ENCODE measurements at regions not wholly inside any gene's neighbourhood (a gene's known extent, or its start where the extent isn't known, plus 50 kb on each side); places are given as distances from the start of the nearest gene placed in this dataset.

GRCh38 chr4:187478292-187479140 lies 517.1 kb upstream of the ZFP42 start:
- Histone ChIP-seq H3K27ac (ENCODE audit: low read depth in 2 of 2, low read length in 2 of 2) (no peak overlapping the region), H3K36me3 (ENCODE audit: control insufficient read depth in 2 of 3, insufficient read depth in 3 of 3, low read length in 3 of 3) (no peaks in the 10 kb centered on the region), H3K4me3 (ENCODE audit: low read length in 3 of 3) (no peak overlapping the region), H3K9ac (ENCODE audit: low read length in 3 of 3) (no peak overlapping the region), H3K4me1 (ENCODE audit: control insufficient read depth in 2 of 3, insufficient read depth in 2 of 3, low read depth in 1 of 3, low read length in 3 of 3) (no peaks in the 10 kb centered on the region), H3K9me3 (ENCODE audit: control insufficient read depth in 2 of 3, insufficient read depth in 1 of 3, low read length in 3 of 3) (no peaks in the 10 kb centered on the region), H3K27me3 (ENCODE audit: control insufficient read depth, insufficient read depth, low read length) (no peaks in the 10 kb centered on the region)
- no peak for DNase-seq
- FAIRE-seq = no peak
- intact Hi-C loops (cut with DNase I) = no loop called here
- TF ChIP-seq, protein P1, sequence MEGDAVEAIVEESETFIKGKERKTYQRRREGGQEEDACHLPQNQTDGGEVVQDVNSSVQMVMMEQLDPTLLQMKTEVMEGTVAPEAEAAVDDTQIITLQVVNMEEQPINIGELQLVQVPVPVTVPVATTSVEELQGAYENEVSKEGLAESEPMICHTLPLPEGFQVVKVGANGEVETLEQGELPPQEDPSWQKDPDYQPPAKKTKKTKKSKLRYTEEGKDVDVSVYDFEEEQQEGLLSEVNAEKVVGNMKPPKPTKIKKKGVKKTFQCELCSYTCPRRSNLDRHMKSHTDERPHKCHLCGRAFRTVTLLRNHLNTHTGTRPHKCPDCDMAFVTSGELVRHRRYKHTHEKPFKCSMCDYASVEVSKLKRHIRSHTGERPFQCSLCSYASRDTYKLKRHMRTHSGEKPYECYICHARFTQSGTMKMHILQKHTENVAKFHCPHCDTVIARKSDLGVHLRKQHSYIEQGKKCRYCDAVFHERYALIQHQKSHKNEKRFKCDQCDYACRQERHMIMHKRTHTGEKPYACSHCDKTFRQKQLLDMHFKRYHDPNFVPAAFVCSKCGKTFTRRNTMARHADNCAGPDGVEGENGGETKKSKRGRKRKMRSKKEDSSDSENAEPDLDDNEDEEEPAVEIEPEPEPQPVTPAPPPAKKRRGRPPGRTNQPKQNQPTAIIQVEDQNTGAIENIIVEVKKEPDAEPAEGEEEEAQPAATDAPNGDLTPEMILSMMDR (IDR thresholded peaks at IDR 0.05; ENCODE audit: borderline replicate concordance, extremely low read depth, insufficient read depth) = no peak

DNA sequence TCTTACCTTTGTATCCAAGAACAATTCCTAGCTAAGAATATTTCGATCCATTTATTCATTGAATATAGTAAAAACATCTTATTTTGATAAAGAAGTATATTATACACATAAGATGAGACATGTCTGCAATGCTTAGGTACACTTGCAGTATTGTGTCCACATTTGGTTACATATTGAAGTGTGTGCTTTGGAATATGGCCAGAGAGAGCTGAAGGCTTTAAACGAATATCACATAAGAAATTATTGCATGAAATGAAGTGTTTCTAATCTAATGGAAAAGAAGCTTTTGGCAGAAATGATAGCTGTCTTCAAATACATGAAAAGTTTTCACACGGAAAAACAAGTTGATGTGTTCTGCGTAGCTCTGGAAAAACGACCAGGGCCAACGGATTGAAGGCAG lies 516.1 kb upstream of the ZFP42 start:
- Histone ChIP-seq H3K4me1 (ENCODE audit: control insufficient read depth in 2 of 3, insufficient read depth in 2 of 3, low read depth in 1 of 3, low read length in 3 of 3) (no peaks in the 10 kb centered on the region), H3K4me3 (ENCODE audit: low read length in 3 of 3) (no peak overlapping the region), H3K27ac (ENCODE audit: low read depth in 2 of 2, low read length in 2 of 2) (no peak overlapping the region), H3K27me3 (ENCODE audit: control insufficient read depth, insufficient read depth, low read length) (no peaks in the 10 kb centered on the region), H3K36me3 (ENCODE audit: control insufficient read depth in 2 of 3, insufficient read depth in 3 of 3, low read length in 3 of 3) (no peaks in the 10 kb centered on the region), H3K9me3 (ENCODE audit: control insufficient read depth in 2 of 3, insufficient read depth in 1 of 3, low read length in 3 of 3) (no peaks in the 10 kb centered on the region), H3K9ac (ENCODE audit: low read length in 3 of 3) (no peak overlapping the region)
- no peak for DNase-seq
- intact Hi-C loops (cut with DNase I) = no loop called here
- no peak for FAIRE-seq
- TF ChIP-seq, protein P1 (IDR thresholded peaks at IDR 0.05; ENCODE audit: borderline replicate concordance, extremely low read depth, insufficient read depth) = no peak

- H3K4me3 ChIP-seq (ENCODE audit: low read length in 3 of 3) = no peak overlapping the region
- intact Hi-C loops (cut with DNase I) = no loop called here
These were observed 515.1 kb upstream of the ZFP42 start for GRCh38 chr4:187480146-187481145.

More at GRCh38 chr4:187480146-187481145, 515.1 kb upstream of the ZFP42 start:
- no peaks in the 10 kb centered on the region for H3K27me3 ChIP-seq (ENCODE audit: control insufficient read depth, insufficient read depth, low read length)
- no peaks in the 10 kb centered on the region for H3K36me3 ChIP-seq (ENCODE audit: control insufficient read depth in 2 of 3, insufficient read depth in 3 of 3, low read length in 3 of 3)
- TF ChIP-seq, protein P1 (IDR thresholded peaks at IDR 0.05; ENCODE audit: borderline replicate concordance, extremely low read depth, insufficient read depth) = no peak
- no peaks in the 10 kb centered on the region for H3K4me1 ChIP-seq (ENCODE audit: control insufficient read depth in 2 of 3, insufficient read depth in 2 of 3, low read depth in 1 of 3, low read length in 3 of 3)
- H3K27ac ChIP-seq (ENCODE audit: low read depth in 2 of 2, low read length in 2 of 2) = no peak overlapping the region
- DNase-seq = no peak
- no peaks in the 10 kb centered on the region for H3K9me3 ChIP-seq (ENCODE audit: control insufficient read depth in 2 of 3, insufficient read depth in 1 of 3, low read length in 3 of 3)
- no peak for FAIRE-seq
- no peak overlapping the region for H3K9ac ChIP-seq (ENCODE audit: low read length in 3 of 3)

Measured in kidney (tissue), 13 donors.